BLaER1 treated with 17β-estradiol and CSF1 and Interleukin-3, amounts not matched to agents 10 nM and 100 nM (cell line): ENCODE measurements at regions not wholly inside any gene's neighbourhood (a gene's known extent, or its start where the extent isn't known, plus 50 kb on each side); places are given as distances from the start of the nearest gene placed in this dataset.
A peak's percentile ranks its signal among the peaks of the same experiment; 100 is the strongest.

Experiments used
- H3K27ac ChIP-seq, 11 experiments: shearing (Covaris generic); formaldehyde crosslinking; 2 replicates each; pipeline ENCODE4 v1.8.1; 2022
- H3K27me3 ChIP-seq, 11 experiments: shearing (Covaris generic); formaldehyde crosslinking; 2 replicates each; pipeline ENCODE4 v1.8.1; 2022
- H3K36me3 ChIP-seq, 11 experiments: shearing (Covaris generic); formaldehyde crosslinking; 2 replicates each; pipeline ENCODE4 v1.8.1; 2022
- H3K4me1 ChIP-seq, 10 experiments: shearing (Covaris generic); formaldehyde crosslinking; 2 replicates each; pipeline ENCODE4 v1.8.1; 2022
- H3K4me2 ChIP-seq, 11 experiments: shearing (Covaris generic); formaldehyde crosslinking; 2 replicates each; pipeline ENCODE4 v1.8.1; 2022
- H3K4me3 ChIP-seq, 10 experiments: shearing (Covaris generic); formaldehyde crosslinking; 2 replicates each; pipeline ENCODE4 v1.8.1; 2022
- H3K9ac ChIP-seq, 11 experiments: shearing (Covaris generic); formaldehyde crosslinking; 2 replicates each; pipeline ENCODE4 v1.8.1; 2022
- H3K9me3 ChIP-seq, 11 experiments: shearing (Covaris generic); formaldehyde crosslinking; replicated peaks in 1 of 11; 2 replicates each; pipeline ENCODE4 v1.8.1; 2022
- H4K20me1 ChIP-seq, 11 experiments: shearing (Covaris generic); formaldehyde crosslinking; 2 replicates each; pipeline ENCODE4 v1.8.1; 2022
- Cebpa-rat ChIP-seq, 11 experiments: shearing (Covaris generic); IDR thresholded peaks; 2 replicates each; pipeline ENCODE4 v1.8.1; 2022

- Histone ChIP-seq H3K4me3 (no peak overlapping the region), H3K4me1 (peaks cover 0 to 14% (median 11%) of the 10 kb centered on the region in 10 experiments; a peak in 16 of 20 replicates), H4K20me1 (no peaks in the 10 kb centered on the region), H3K9ac (no peak overlapping the region), H3K4me2 (no peak overlapping the region), H3K27ac (no peak overlapping the region), H3K9me3 (peaks cover 25 to 48% (median 35%) of the 10 kb centered on the region in 11 experiments; a peak in 21 of 22 replicates), H3K27me3 (no peaks in the 10 kb centered on the region), H3K36me3 (no peaks in the 10 kb centered on the region)
- TF ChIP-seq Cebpa-rat (IDR thresholded peaks at IDR 0.05), result no peak
Measured at GRCh38 chr14:54282849-54283248, 114.0 kb upstream of the CDKN3 start.

GRCh38 chr14:54285030-54285429, 111.8 kb upstream of the CDKN3 start:
- H3K9ac ChIP-seq, result no peak overlapping the region

GRCh38 chr14:54291491-54292191, 105.2 kb upstream of the CDKN3 start:
- Histone ChIP-seq H3K36me3 (no peaks in the 10 kb centered on the region), H3K4me1 (peaks cover 0 to 5% (median 0%) of the 10 kb centered on the region in 10 experiments; a peak in 2 of 20 replicates), H3K9ac (no peak overlapping the region), H3K27ac (no peak overlapping the region), H3K4me2 (no peak overlapping the region), H3K9me3 (peaks cover 0 to 6% (median 0%) of the 10 kb centered on the region in 11 experiments; a peak in 2 of 22 replicates), H3K27me3 (no peaks in the 10 kb centered on the region), H4K20me1 (no peaks in the 10 kb centered on the region), H3K4me3 (no peak overlapping the region)
- TF ChIP-seq Cebpa-rat (IDR thresholded peaks at IDR 0.05), result no peak

More at GRCh38 chr14:54285030-54285429, 111.8 kb upstream of the CDKN3 start:
- Histone ChIP-seq H4K20me1 (no peaks in the 10 kb centered on the region), H3K27me3 (no peaks in the 10 kb centered on the region), H3K4me3 (no peak overlapping the region), H3K27ac (no peak overlapping the region), H3K4me1 (peaks cover 0 to 5% (median 0%) of the 10 kb centered on the region in 10 experiments; a peak in 2 of 20 replicates), H3K9me3 (peaks cover 15 to 32% (median 23%) of the 10 kb centered on the region in 11 experiments; a peak in 20 of 22 replicates), H3K36me3 (no peaks in the 10 kb centered on the region), H3K4me2 (no peak overlapping the region)
- TF ChIP-seq Cebpa-rat (IDR thresholded peaks at IDR 0.05), result no peak

- H3K27me3 ChIP-seq, result no peaks in the 10 kb centered on the region
- no peak overlapping the region for H3K27ac ChIP-seq
- no peak overlapping the region for H3K9ac ChIP-seq
- no peaks in the 10 kb centered on the region for H3K36me3 ChIP-seq
- no peak for TF ChIP-seq Cebpa-rat (IDR thresholded peaks at IDR 0.05)
- no peaks in the 10 kb centered on the region for H4K20me1 ChIP-seq
- H3K9me3 ChIP-seq, result no peaks in the 10 kb centered on the region; a peak in 1 of 22 replicates
- H3K4me2 ChIP-seq, result no peak overlapping the region
- no peak overlapping the region for H3K4me3 ChIP-seq
- peaks cover 6 to 16% (median 15%) of the 10 kb centered on the region in 10 experiments; a peak in 18 of 20 replicates for H3K4me1 ChIP-seq
Measured at GRCh38 chr14:54294802-54295201, 102.0 kb upstream of the CDKN3 start.

GRCh38 chr14:54299410-54300363, 97.1 kb upstream of the CDKN3 start:
- H3K9me3 ChIP-seq, result no peaks in the 10 kb centered on the region; a peak in 1 of 22 replicates
- no peak overlapping the region for H3K4me3 ChIP-seq
- H3K27me3 ChIP-seq, result no peaks in the 10 kb centered on the region
- no peaks in the 10 kb centered on the region for H3K36me3 ChIP-seq
- no peak overlapping the region; a peak in 1 of 22 replicates for H3K9ac ChIP-seq
- H3K4me1 ChIP-seq, result peaks cover 14 to 41% (median 37%) of the 10 kb centered on the region in 10 experiments
- H3K27ac ChIP-seq, result peak overlapping the region in 3 of 11 experiments; percentile 37 to 61 (median 39); a peak in 6 of 22 replicates
- TF ChIP-seq Cebpa-rat (IDR thresholded peaks at IDR 0.05), result no peak
- H3K4me2 ChIP-seq, result peak overlapping the region; percentile 23 to 79 (median 58); a peak in 21 of 22 replicates
- H4K20me1 ChIP-seq, result no peaks in the 10 kb centered on the region

GRCh38 chr14:54300881-54301280, 95.9 kb upstream of the CDKN3 start:
- TF ChIP-seq Cebpa-rat (IDR thresholded peaks at IDR 0.05), result no peak
- Histone ChIP-seq H3K4me3 (no peak overlapping the region), H3K4me2 (peak overlapping the region; percentile 13 to 62 (median 39); a peak in 20 of 22 replicates), H3K9me3 (no peaks in the 10 kb centered on the region), H3K27ac (peak overlapping the region in 5 of 11 experiments; percentile 12 to 52 (median 28); a peak in 6 of 22 replicates), H3K9ac (no peak overlapping the region), H3K4me1 (peaks cover 14 to 41% (median 37%) of the 10 kb centered on the region in 10 experiments), H4K20me1 (no peaks in the 10 kb centered on the region), H3K36me3 (no peaks in the 10 kb centered on the region), H3K27me3 (no peaks in the 10 kb centered on the region)

GRCh38 chr14:54301359-54301758, 95.4 kb upstream of the CDKN3 start:
- Histone ChIP-seq H3K4me1 (peaks cover 14 to 41% (median 37%) of the 10 kb centered on the region in 10 experiments), H3K9ac (no peak overlapping the region), H3K36me3 (no peaks in the 10 kb centered on the region), H4K20me1 (no peaks in the 10 kb centered on the region), H3K4me2 (peak overlapping the region; percentile 13 to 62 (median 39); a peak in 21 of 22 replicates), H3K27ac (peak overlapping the region in 5 of 11 experiments; percentile 1 to 52 (median 27); a peak in 4 of 22 replicates), H3K9me3 (no peaks in the 10 kb centered on the region), H3K27me3 (no peaks in the 10 kb centered on the region), H3K4me3 (no peak overlapping the region)
- TF ChIP-seq Cebpa-rat (IDR thresholded peaks at IDR 0.05), result no peak

- TF ChIP-seq Cebpa-rat (IDR thresholded peaks at IDR 0.05), result no peak
- no peaks in the 10 kb centered on the region for H3K27me3 ChIP-seq
Measured at GRCh38 chr14:54306806-54307205, 90.0 kb upstream of the CDKN3 start.

More at GRCh38 chr14:54306806-54307205, 90.0 kb upstream of the CDKN3 start:
- Histone ChIP-seq H3K4me1 (peaks cover 5 to 38% (median 26%) of the 10 kb centered on the region in 10 experiments), H4K20me1 (no peaks in the 10 kb centered on the region), H3K27ac (no peak overlapping the region), H3K9me3 (peaks cover 0 to 8% (median 5%) of the 10 kb centered on the region in 11 experiments; a peak in 9 of 22 replicates), H3K4me2 (peak overlapping the region in 2 of 11 experiments; percentile 10 to 13; a peak in 3 of 22 replicates), H3K4me3 (no peak overlapping the region), H3K36me3 (no peaks in the 10 kb centered on the region), H3K9ac (no peak overlapping the region)
